ENCODE measurements at regions not wholly inside any gene's neighbourhood (a gene's known extent, or its start where the extent isn't known, plus 50 kb on each side); places are given as distances from the start of the nearest gene placed in this dataset.

DNA sequence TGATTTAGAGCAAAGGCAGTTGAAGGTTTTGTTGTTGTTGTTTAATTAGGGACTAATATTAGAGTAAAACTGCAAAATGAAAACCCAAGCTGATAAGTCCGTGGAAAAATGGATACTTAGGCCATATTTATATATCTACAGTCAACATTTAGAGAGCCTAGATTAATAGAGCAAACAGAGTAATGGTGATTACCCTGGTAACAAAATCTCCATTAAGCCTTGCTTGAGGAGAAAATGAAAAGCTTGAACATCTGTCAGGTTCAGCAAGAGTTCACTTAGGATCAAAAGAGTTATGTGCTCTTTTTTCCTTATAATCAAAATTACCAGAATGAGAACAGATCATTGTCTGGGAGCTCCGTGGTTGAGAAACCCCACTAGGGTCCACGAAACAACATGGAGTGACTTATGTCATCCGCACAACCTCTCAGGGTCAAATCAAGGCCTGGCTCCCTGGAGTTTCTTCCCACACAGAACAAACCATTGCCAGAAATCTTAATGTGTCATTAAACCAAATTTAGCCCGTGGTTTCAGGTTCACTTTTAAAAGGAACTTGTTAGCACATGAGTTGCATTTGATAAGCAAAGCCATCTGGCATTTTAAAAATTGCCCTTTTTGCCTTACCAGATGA, 381.2 kb downstream of the GABRB3 start:
- no peak overlapping the region for H3K4me3 ChIP-seq (ENCODE audit: low read depth, low read length)
- TF ChIP-seq, protein P1, sequence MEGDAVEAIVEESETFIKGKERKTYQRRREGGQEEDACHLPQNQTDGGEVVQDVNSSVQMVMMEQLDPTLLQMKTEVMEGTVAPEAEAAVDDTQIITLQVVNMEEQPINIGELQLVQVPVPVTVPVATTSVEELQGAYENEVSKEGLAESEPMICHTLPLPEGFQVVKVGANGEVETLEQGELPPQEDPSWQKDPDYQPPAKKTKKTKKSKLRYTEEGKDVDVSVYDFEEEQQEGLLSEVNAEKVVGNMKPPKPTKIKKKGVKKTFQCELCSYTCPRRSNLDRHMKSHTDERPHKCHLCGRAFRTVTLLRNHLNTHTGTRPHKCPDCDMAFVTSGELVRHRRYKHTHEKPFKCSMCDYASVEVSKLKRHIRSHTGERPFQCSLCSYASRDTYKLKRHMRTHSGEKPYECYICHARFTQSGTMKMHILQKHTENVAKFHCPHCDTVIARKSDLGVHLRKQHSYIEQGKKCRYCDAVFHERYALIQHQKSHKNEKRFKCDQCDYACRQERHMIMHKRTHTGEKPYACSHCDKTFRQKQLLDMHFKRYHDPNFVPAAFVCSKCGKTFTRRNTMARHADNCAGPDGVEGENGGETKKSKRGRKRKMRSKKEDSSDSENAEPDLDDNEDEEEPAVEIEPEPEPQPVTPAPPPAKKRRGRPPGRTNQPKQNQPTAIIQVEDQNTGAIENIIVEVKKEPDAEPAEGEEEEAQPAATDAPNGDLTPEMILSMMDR (IDR thresholded peaks at IDR 0.05; ENCODE audit: low read depth, low read length), result no peak
- in situ Hi-C loops (cut with HindIII; ENCODE audit: low sequenced_read_pairs), result no loop called here

DNA sequence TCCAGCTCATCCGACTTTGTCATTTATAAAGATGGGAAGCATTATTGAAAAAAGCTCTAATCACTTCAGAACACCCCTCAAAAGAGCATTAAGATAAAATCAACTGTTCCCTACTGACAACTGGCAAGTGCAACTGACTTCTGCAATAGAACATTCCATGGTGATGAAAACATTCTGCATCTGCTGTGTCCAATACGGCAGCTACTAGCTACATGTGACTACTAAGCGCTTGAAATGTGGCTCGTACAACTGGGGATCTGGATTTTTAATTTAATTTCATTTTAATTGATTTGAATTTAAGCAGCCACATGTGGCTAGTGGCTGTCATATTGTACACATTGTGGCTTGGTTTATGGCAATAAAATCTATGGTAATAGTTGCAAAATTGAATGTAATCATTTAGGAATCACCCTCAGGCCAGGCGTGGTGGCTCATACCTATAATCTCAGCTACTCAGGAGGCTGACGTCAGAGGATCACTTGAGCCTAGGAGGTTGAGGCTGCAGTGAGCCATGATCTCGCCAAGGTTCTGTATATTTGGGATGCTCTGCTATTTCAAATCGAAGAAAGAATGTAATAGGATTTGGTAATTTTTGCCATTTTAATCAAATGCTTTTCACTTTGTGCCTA, 390.3 kb downstream of the GABRB3 start:
- TF ChIP-seq, protein P1 (IDR thresholded peaks at IDR 0.05; ENCODE audit: low read depth, low read length), result no peak
- no peak overlapping the region for H3K4me3 ChIP-seq (ENCODE audit: low read depth, low read length)
- no peak for DNase-seq (ENCODE audit: low read depth, low spot score)
- in situ Hi-C loops (cut with HindIII; ENCODE audit: low sequenced_read_pairs), result no loop called here

More for the DNA sequence above, 381.2 kb downstream of the GABRB3 start:
- no peak for DNase-seq (ENCODE audit: low read depth, low spot score)

DNA sequence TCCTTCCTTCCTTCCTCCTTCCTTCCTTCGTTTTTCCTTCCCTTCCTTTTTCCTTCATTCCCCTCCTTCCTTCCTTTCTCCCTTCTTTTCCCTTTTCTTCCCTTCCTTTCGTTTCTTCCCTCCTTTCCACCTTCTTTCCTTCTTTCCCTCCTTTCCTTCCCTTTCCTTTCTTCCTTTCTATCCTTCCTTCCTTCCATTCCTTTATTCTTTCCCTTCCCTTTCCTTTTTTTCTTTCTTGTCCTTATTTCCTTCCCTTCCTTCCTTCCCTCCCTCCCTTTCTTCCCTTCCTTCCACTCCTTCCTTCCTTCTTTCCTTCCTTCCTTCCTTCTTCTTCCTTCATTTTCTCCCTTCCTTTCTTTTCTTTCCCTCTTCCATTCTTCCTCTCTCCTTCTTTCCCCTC, 394.6 kb downstream of the GABRB3 start:
- in situ Hi-C loops (cut with HindIII; ENCODE audit: low sequenced_read_pairs), result no loop called here
- no peak for DNase-seq (ENCODE audit: low read depth, low spot score)
- TF ChIP-seq, protein P1 (IDR thresholded peaks at IDR 0.05; ENCODE audit: low read depth, low read length), result no peak
- no peak overlapping the region for H3K4me3 ChIP-seq (ENCODE audit: low read depth, low read length)

DNA sequence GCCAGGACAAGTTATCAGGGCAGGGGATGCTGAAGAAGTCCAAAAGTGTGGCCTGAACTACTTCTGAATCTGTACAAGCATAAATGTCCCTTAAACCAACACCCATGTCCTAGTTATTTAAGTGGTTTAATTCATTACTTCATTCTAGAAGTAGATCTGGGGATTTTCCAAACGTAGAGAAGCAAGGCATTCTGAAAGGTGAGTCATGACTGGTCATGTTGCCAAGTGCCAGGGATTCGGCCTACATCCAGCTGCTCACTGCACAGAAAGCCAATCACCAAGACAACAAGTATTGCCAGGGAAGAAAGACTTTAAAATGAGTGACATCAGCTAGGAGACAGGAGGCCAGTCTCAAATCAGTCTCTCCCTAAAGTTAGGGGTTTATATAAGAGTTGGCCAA, 396.6 kb downstream of the GABRB3 start:
- TF ChIP-seq, protein P1 (IDR thresholded peaks at IDR 0.05; ENCODE audit: low read depth, low read length), result no peak
- H3K4me3 ChIP-seq (ENCODE audit: low read depth, low read length), result no peak overlapping the region
- in situ Hi-C loops (cut with HindIII; ENCODE audit: low sequenced_read_pairs), result no loop called here
- DNase-seq (ENCODE audit: low read depth, low spot score), result no peak

DNA sequence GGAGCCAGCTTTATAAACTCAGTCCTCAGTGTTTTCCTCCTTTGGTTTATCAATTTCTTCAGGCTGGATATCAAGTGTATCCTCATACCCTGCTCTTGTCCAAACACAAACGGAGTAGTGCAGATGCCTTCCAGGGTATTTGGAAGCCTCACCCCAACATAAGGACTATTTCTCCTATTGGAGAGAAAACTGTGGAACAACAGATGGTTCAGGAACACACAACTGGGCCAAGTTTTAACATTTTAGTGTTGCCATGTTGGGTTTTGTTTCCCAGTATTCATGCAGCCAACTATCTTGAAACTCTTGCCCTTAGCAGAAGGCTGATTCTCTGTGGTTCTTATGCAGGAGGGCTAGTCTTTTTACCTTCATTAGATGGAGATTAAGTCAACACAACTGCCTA, 398.1 kb downstream of the GABRB3 start:
- TF ChIP-seq, protein P1 (IDR thresholded peaks at IDR 0.05; ENCODE audit: low read depth, low read length), result no peak
- in situ Hi-C loops (cut with HindIII; ENCODE audit: low sequenced_read_pairs), result no loop called here
- no peak for DNase-seq (ENCODE audit: low read depth, low spot score)
- H3K4me3 ChIP-seq (ENCODE audit: low read depth, low read length), result no peak overlapping the region

DNA sequence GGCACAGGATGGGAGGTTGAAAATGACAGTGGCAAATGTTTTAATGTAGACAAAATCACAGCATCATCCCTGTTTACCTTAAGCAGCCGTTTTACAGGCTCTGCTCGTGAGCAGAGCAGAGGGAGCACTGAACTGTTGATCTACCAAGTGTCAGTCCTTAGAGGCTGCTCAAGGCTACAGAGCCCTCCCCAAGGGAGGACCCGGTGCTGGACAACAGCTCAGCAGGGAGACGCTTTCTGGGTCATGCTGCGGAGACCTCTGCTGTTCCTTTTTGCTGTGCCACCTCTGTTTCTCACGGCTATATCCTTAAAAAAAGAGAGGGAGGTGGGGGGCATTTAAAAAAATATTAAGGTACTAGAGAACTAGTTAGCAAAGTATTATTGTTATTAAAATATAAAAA, 400.2 kb downstream of the GABRB3 start:
- in situ Hi-C loops (cut with HindIII; ENCODE audit: low sequenced_read_pairs), result no loop called here
- no peak overlapping the region for H3K4me3 ChIP-seq (ENCODE audit: low read depth, low read length)
- no peak for DNase-seq (ENCODE audit: low read depth, low spot score)
- TF ChIP-seq, protein P1 (IDR thresholded peaks at IDR 0.05; ENCODE audit: low read depth, low read length), result no peak
